IMR-90 (cell line): ENCODE measurements at regions not wholly inside any gene's neighbourhood (a gene's known extent, or its start where the extent isn't known, plus 50 kb on each side); places are given as distances from the start of the nearest gene placed in this dataset.

Experiments
- ATAC-seq: fragments of 200-7000 bp; cut with Tn5 transposase; 2 replicates; pipeline ENCODE4 v1.9.1; 2020; ENCODE audit warnings: low read depth, mild to moderate bottlenecking, moderate library complexity
- BruUV-seq: library from RNA; stranded (reverse); fragments of 400-500 nt; replicated peaks from 2 replicates; lab custom pipeline; 2021; lab: Mats Ljungman, UMichigan
- CTCF ChIA-PET: fragments of 300-600 bp; formaldehyde crosslinking; extraction: SDS; loops from one replicate; lab custom pipeline; 2021; ENCODE audit warnings: antibody characterized with exemption; lab: Yijun Ruan, JAX
- POLR2A ChIA-PET: fragments of 300-600 bp; sonication (Branson Sonifier 250); formaldehyde crosslinking; loops from one replicate; lab custom pipeline; 2022; ENCODE audit warnings: antibody characterized with exemption; ENCODE audit not compliant: unreplicated experiment; lab: Charles Lee
- DNase-seq: peaks from one replicate; pipeline ENCODE4 v3.0.0; 2013
- H2AFZ ChIP-seq: replicated peaks from 2 replicates; pipeline ENCODE3; 2013; ENCODE audit warnings: low read length, mild to moderate bottlenecking; ENCODE audit not compliant: poor library complexity
- H2AK5ac ChIP-seq: 2 replicates; pipeline ENCODE4 v1.6.1; 2013; ENCODE audit warnings: low read depth, low read length, inconsistent platforms
- H2AK9ac ChIP-seq: replicated peaks from 2 replicates; pipeline ENCODE3; 2013; ENCODE audit warnings: mild to moderate bottlenecking, low read depth, low read length, moderate library complexity; ENCODE audit not compliant: poor library complexity
- H2BK120ac ChIP-seq: 2 replicates; pipeline ENCODE4 v1.6.1; 2013; ENCODE audit warnings: low read depth, low read length, inconsistent platforms
- H2BK15ac ChIP-seq: 3 replicates; pipeline ENCODE4 v1.6.1; 2013; ENCODE audit warnings: low read depth, low read length, inconsistent platforms
- H2BK20ac ChIP-seq: 2 replicates; pipeline ENCODE4 v1.6.1; 2013; ENCODE audit warnings: low read depth, mild to moderate bottlenecking, inconsistent platforms, low read length, moderate library complexity
- H2BK5ac ChIP-seq: 2 replicates; pipeline ENCODE4 v1.6.1; 2013; ENCODE audit warnings: mild to moderate bottlenecking, low read depth, low read length, inconsistent platforms; ENCODE audit not compliant: poor library complexity, severe bottlenecking
- H3K14ac ChIP-seq: replicated peaks from 2 replicates; pipeline ENCODE4 v1.6.1; 2013; ENCODE audit warnings: low read depth, low read length, inconsistent platforms
- H3K18ac ChIP-seq: 2 replicates; pipeline ENCODE4 v1.6.1; 2013; ENCODE audit warnings: low read depth, low read length, control low read depth
- H3K23ac ChIP-seq: 2 replicates; pipeline ENCODE4 v1.6.1; 2013; ENCODE audit warnings: low read depth, low read length, inconsistent platforms
- H3K27ac ChIP-seq: 2 replicates; pipeline ENCODE4 v1.5.1; 2013; ENCODE audit warnings: mild to moderate bottlenecking, control low read depth, low read length; ENCODE audit not compliant: insufficient read depth
- H3K27me3 ChIP-seq: 2 replicates; pipeline ENCODE4 v1.6.1; 2013; ENCODE audit warnings: low read length; ENCODE audit not compliant: control insufficient read depth, insufficient read depth
- H3K36me3 ChIP-seq: 2 replicates; pipeline ENCODE4 v1.6.1; 2013; ENCODE audit warnings: low read length, mixed read lengths; ENCODE audit not compliant: control insufficient read depth, insufficient read depth
- H3K4ac ChIP-seq: 2 replicates; pipeline ENCODE4 v1.6.1; 2013; ENCODE audit warnings: low read depth, low read length, inconsistent platforms
- H3K4me1 ChIP-seq: 2 replicates; pipeline ENCODE4 v1.6.1; 2013; ENCODE audit warnings: low read length, mixed read lengths; ENCODE audit not compliant: control insufficient read depth, insufficient read depth
- H3K4me2 ChIP-seq: 2 replicates; pipeline ENCODE4 v1.6.1; 2013; ENCODE audit warnings: low read depth, mild to moderate bottlenecking, control low read depth, low read length, moderate library complexity
- H3K4me3 ChIP-seq: 2 replicates; pipeline ENCODE4 v1.5.1; 2013; ENCODE audit warnings: low read depth, mild to moderate bottlenecking, control low read depth, low read length, moderate library complexity; ENCODE audit not compliant: insufficient read depth
- H3K56ac ChIP-seq: 2 replicates; pipeline ENCODE4 v1.6.1; 2013; ENCODE audit warnings: low read length, inconsistent platforms; ENCODE audit not compliant: insufficient read depth; ENCODE audit errors: extremely low read depth
- H3K79me1 ChIP-seq, 2 experiments: 2 replicates each; pipeline ENCODE4 v1.6.1; 2013; ENCODE audit warnings: low read length in 2 of 2, inconsistent platforms in 1 of 2, low read depth in 1 of 2
- H3K9ac ChIP-seq: 2 replicates; pipeline ENCODE4 v1.6.1; 2013; ENCODE audit warnings: low read depth, low read length, control low read depth
- H3K9me1 ChIP-seq: 2 replicates; pipeline ENCODE4 v1.6.1; 2013; ENCODE audit warnings: low read length, inconsistent platforms; ENCODE audit not compliant: insufficient read depth
- H3K9me3 ChIP-seq: 2 replicates; pipeline ENCODE4 v1.6.1; 2013; ENCODE audit warnings: low read length; ENCODE audit not compliant: control insufficient read depth, insufficient read depth
- H4K20me1 ChIP-seq: 2 replicates; pipeline ENCODE4 v1.6.1; 2013; ENCODE audit warnings: low read length, inconsistent platforms; ENCODE audit not compliant: insufficient read depth
- H4K5ac ChIP-seq: 2 replicates; pipeline ENCODE4 v1.6.1; 2013; ENCODE audit warnings: mild to moderate bottlenecking, low read depth, low read length, control low read depth
- H4K8ac ChIP-seq, 2 experiments: 2 replicates each; pipeline ENCODE4 v1.6.1; 2013; ENCODE audit warnings: low read depth in 2 of 2, low read length in 2 of 2, control low read depth in 1 of 2, inconsistent platforms in 1 of 2
- H4K91ac ChIP-seq: 2 replicates; pipeline ENCODE4 v1.6.1; 2013; ENCODE audit warnings: low read depth, low read length, inconsistent platforms; ENCODE audit not compliant: insufficient read depth
- BHLHE40 ChIP-seq: fragments of 150-350 bp; IDR thresholded peaks from 2 replicates; pipeline ENCODE4 v1.6.1; 2016; ENCODE audit warnings: mild to moderate bottlenecking, low read depth, low read length
- CHD1 ChIP-seq: IDR thresholded peaks from 2 replicates; pipeline ENCODE4 v1.6.1; 2012; ENCODE audit warnings: low read depth, low read length, improper control_type of control experiment
- CTCF ChIP-seq: conservative IDR thresholded peaks from 2 replicates; pipeline ENCODE4 v1.5.1; 2012; ENCODE audit warnings: mild to moderate bottlenecking, low read depth, low read length, improper control_type of control experiment
- FOS ChIP-seq: fragments of 150-350 bp; IDR thresholded peaks from 2 replicates; pipeline ENCODE4 v1.6.1; 2016; ENCODE audit warnings: low read depth, low read length
- MAFK ChIP-seq: IDR thresholded peaks from 2 replicates; pipeline ENCODE4 v1.6.1; 2012; ENCODE audit warnings: low read depth, low read length, improper control_type of control experiment
- MAZ ChIP-seq: IDR thresholded peaks from 2 replicates; pipeline ENCODE4 v1.6.1; 2012; ENCODE audit warnings: low read depth, mild to moderate bottlenecking, low read length, improper control_type of control experiment, moderate library complexity, borderline replicate concordance
- MXI1 ChIP-seq: IDR thresholded peaks from 2 replicates; pipeline ENCODE4 v1.6.1; 2012; ENCODE audit warnings: low read depth, mild to moderate bottlenecking, low read length, moderate library complexity, borderline replicate concordance
- NFE2L2 ChIP-seq: fragments of 150-350 bp; IDR thresholded peaks from 2 replicates; pipeline ENCODE4 v1.6.1; 2016; ENCODE audit warnings: low read depth, mild to moderate bottlenecking, low read length
- POLR2A ChIP-seq: IDR thresholded peaks from 2 replicates; pipeline ENCODE4 v1.6.1; 2012; ENCODE audit warnings: mild to moderate bottlenecking, low read depth, low read length
- RAD21 ChIP-seq: IDR thresholded peaks from 2 replicates; pipeline ENCODE4 v1.6.1; 2012; ENCODE audit warnings: low read length, improper control_type of control experiment
- RCOR1 ChIP-seq: IDR thresholded peaks from 2 replicates; pipeline ENCODE4 v1.6.1; 2012; ENCODE audit warnings: mild to moderate bottlenecking, low read length, improper control_type of control experiment; ENCODE audit not compliant: insufficient replicate concordance
- RFX5 ChIP-seq: IDR thresholded peaks from 2 replicates; pipeline ENCODE4 v1.8.0; 2012; ENCODE audit warnings: low read depth, mild to moderate bottlenecking, low read length, moderate library complexity
- SMC3 ChIP-seq: fragments of 150-350 bp; IDR thresholded peaks from 2 replicates; pipeline ENCODE4 v1.6.1; 2016; ENCODE audit warnings: low read depth, mild to moderate bottlenecking, antibody characterized with exemption, low read length, moderate library complexity
- USF2 ChIP-seq: fragments of 150-350 bp; IDR thresholded peaks from 2 replicates; pipeline ENCODE4 v1.6.1; 2017; ENCODE audit warnings: mild to moderate bottlenecking, antibody characterized with exemption, low read length, low read depth
- WGBS, 2 experiments: methylation state at CpG; one replicate each; pipeline versions ENCODE4 v1.1.5 to v1.1.7; 2013; ENCODE audit warnings: missing lambda C conversion rate in 2 of 2; ENCODE audit not compliant: insufficient read length in 1 of 2; ENCODE audit errors: extremely low coverage in 2 of 2; 5-methylcytosine and 5-hydroxymethylcytosine counted together
- dilution Hi-C: fragments of 300-500 bp; cut with HindIII; formaldehyde crosslinking; loops from one replicate; pipeline ENCODE4 v1.14.3; 2018; ENCODE audit warnings: low sequenced_read_pairs; ENCODE audit not compliant: unreplicated experiment
- in situ Hi-C: fragments of 300-500 bp; cut with MboI; formaldehyde crosslinking; loops from 3 replicates; pipeline ENCODE4 v1.14.3; 2019; ENCODE audit warnings: low sequenced_read_pairs, inconsistent platforms, mixed read lengths
- intact Hi-C: fragments of 100-400 bp; cut with micrococcal nuclease; formaldehyde crosslinking; loops from 2 replicates; pipeline ENCODE4 v1.10.0; 2022
- TF ChIP-seq, protein P1 (sequence below): fragments of 150-350 bp; IDR thresholded peaks from 2 replicates; pipeline ENCODE4 v1.6.1; 2016; ENCODE audit warnings: low read depth, mild to moderate bottlenecking, low read length, moderate library complexity, borderline replicate concordance

DNA sequence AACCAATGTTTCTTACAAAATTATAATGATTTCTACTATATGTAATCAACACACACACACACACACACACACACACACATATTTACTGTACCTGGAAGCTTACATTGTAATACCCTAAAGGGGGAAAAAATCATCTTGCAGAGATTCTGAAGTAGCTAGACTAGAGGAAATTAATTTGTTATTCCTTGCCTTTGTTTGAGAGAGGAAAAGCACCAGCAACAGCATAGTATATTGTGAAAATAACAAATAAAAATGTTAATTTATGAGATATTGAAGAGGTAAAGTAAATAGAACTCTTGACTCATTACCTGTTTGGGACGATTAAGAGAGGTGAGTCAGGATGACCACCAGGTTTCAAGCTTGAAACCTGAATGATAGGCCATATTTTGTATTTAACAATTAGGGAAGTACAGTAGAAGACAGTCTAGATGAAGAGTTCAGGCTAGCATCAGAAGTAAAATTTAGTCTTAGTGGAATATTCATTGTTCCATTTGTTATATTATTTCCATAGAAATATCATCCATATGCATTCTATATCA is 873.4 kb upstream of the PCDH10 start:
- no peak overlapping the region for H2BK120ac ChIP-seq
- no peak overlapping the region for H3K23ac ChIP-seq
- no peak overlapping the region for H3K18ac ChIP-seq
- H3K9me3 ChIP-seq, result no peaks in the 10 kb centered on the region
- no peaks in the 10 kb centered on the region for H3K9me1 ChIP-seq
- ChIA-PET CTCF (no interaction called here), POLR2A (no interaction called here)
- no peak overlapping the region for H4K91ac ChIP-seq
- H2AFZ ChIP-seq, result no peak overlapping the region
- no CpG with 5 or more reads among the region's 1 CpG for WGBS, 2 experiments
- no peak overlapping the region for H3K4ac ChIP-seq
- BruUV-seq, result no TSS peak
- no peak overlapping the region for H4K8ac ChIP-seq
- in situ Hi-C loops (no loop called here), dilution Hi-C loops (no loop called here), intact Hi-C loops (no loop called here)
- H2BK15ac ChIP-seq, result no peak overlapping the region
- H3K56ac ChIP-seq, result no peak overlapping the region
- no peaks in the 10 kb centered on the region for H3K27me3 ChIP-seq
- H3K79me1 ChIP-seq, result no peaks in the 10 kb centered on the region
- H3K36me3 ChIP-seq, result no peaks in the 10 kb centered on the region
- no peak overlapping the region for H3K4me3 ChIP-seq
- H2BK20ac ChIP-seq, result no peak overlapping the region
- H3K14ac ChIP-seq, result no peak overlapping the region
- no peak overlapping the region for H4K5ac ChIP-seq
- H3K9ac ChIP-seq, result no peak overlapping the region
- DNase-seq (no peak), ATAC-seq (no peak)
- no peak overlapping the region for H2BK5ac ChIP-seq
- H4K20me1 ChIP-seq, result no peaks in the 10 kb centered on the region
- H3K4me1 ChIP-seq, result no peaks in the 10 kb centered on the region
- no peak overlapping the region for H3K27ac ChIP-seq
- H2AK9ac ChIP-seq, result no peak overlapping the region
- no peak for TF ChIP-seq MAFK
- TF ChIP-seq, protein P1, sequence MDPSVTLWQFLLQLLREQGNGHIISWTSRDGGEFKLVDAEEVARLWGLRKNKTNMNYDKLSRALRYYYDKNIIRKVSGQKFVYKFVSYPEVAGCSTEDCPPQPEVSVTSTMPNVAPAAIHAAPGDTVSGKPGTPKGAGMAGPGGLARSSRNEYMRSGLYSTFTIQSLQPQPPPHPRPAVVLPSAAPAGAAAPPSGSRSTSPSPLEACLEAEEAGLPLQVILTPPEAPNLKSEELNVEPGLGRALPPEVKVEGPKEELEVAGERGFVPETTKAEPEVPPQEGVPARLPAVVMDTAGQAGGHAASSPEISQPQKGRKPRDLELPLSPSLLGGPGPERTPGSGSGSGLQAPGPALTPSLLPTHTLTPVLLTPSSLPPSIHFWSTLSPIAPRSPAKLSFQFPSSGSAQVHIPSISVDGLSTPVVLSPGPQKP, result no peak
- no peak for TF ChIP-seq SMC3
- no peak for TF ChIP-seq BHLHE40
- no peak for TF ChIP-seq USF2
- no peak for TF ChIP-seq MXI1
- no peak for TF ChIP-seq CHD1
- no peak for TF ChIP-seq RCOR1
- no peak for TF ChIP-seq FOS
- no peak for TF ChIP-seq CTCF
- no peak for TF ChIP-seq MAZ
- no peak for TF ChIP-seq RFX5
- TF ChIP-seq NFE2L2, result no peak
- TF ChIP-seq RAD21, result no peak
- no peak for TF ChIP-seq POLR2A
- H2AK5ac ChIP-seq, result no peak overlapping the region
- no peak overlapping the region for H3K4me2 ChIP-seq
